ENCODE measurements at regions not wholly inside any gene's neighbourhood (a gene's known extent, or its start where the extent isn't known, plus 50 kb on each side); places are given as distances from the start of the nearest gene placed in this dataset.

GRCh38 chr10:8487346-8487745, 432.9 kb downstream of the GATA3 start:
- H4K20me1 ChIP-seq (ENCODE audit: insufficient read depth), result no peaks in the 10 kb centered on the region
- H3K9me2 ChIP-seq (ENCODE audit: insufficient read depth), result no peaks in the 10 kb centered on the region
- H3K9ac ChIP-seq (ENCODE audit: low read length), result no peak overlapping the region
- H3K79me2 ChIP-seq (ENCODE audit: insufficient read depth, low read length), result no peaks in the 10 kb centered on the region
- DNase-seq (ENCODE audit: low read depth, low spot score) (no peak), ATAC-seq (no peak)
- TF ChIP-seq SIN3A (IDR thresholded peaks at IDR 0.05; ENCODE audit: low read depth) (no peak), CTCF (IDR thresholded peaks at IDR 0.05 in 2 of 3, conservative IDR thresholded peaks at IDR 0.05 in 1 of 3; ENCODE audit: borderline replicate concordance in 1 of 3, insufficient read depth in 1 of 3, low read depth in 2 of 3, low read length in 2 of 3) (no peak), SP1 (IDR thresholded peaks at IDR 0.05; ENCODE audit: low read depth) (no peak), POLR2AphosphoS5 (IDR thresholded peaks at IDR 0.05; ENCODE audit: low read depth, low read length) (no peak)
- no peak overlapping the region for H3K27ac ChIP-seq (ENCODE audit: low read depth, low read length)
- no peak overlapping the region for H3K4me3 ChIP-seq (replicated peaks in 1 of 2; ENCODE audit: low read depth in 1 of 2, low read length in 2 of 2)
- ChIA-PET CTCF (no interaction called here), RAD21 (ENCODE audit: low non-redundant PET in 1 of 2, low total read pairs in 2 of 2, uncharacterized antibody in 2 of 2, unreplicated experiment in 2 of 2) (no interaction called here), POLR2A (no interaction called here)
- H3K4me1 ChIP-seq (ENCODE audit: control insufficient read depth in 1 of 2, insufficient read depth in 2 of 2, low read length in 2 of 2), result no peaks in the 10 kb centered on the region
- no peak overlapping the region for H3K4me2 ChIP-seq (ENCODE audit: low read length)
- no peaks in the 10 kb centered on the region for H3K27me3 ChIP-seq (ENCODE audit: insufficient read depth, low read length)
- peaks cover 3 to 4% of the 10 kb centered on the region in 2 experiments; a peak in 2 of 4 replicates for H3K9me3 ChIP-seq (ENCODE audit: control insufficient read depth in 1 of 2, insufficient read depth in 1 of 2, low read depth in 1 of 2, low read length in 2 of 2)
- H3K36me3 ChIP-seq (ENCODE audit: control insufficient read depth in 1 of 2, insufficient read depth in 2 of 2, low read length in 2 of 2), result no peaks in the 10 kb centered on the region
- no TSS peak for BruUV-seq (replicated peaks)
- intact Hi-C loops (cut with micrococcal nuclease), result no loop called here
- H2AFZ ChIP-seq (ENCODE audit: low read depth, low read length, poor library complexity, severe bottlenecking), result no peak overlapping the region

- no peak for ATAC-seq
- no peak for TF ChIP-seq POLR2A (IDR thresholded peaks at IDR 0.05; ENCODE audit: borderline replicate concordance, extremely low read depth, insufficient read depth, insufficient read length)
- TF ChIP-seq ZFX (IDR thresholded peaks at IDR 0.05), result no peak
- TF ChIP-seq CEBPB (IDR thresholded peaks at IDR 0.05; ENCODE audit: low read depth), result no peak
- no peak for TF ChIP-seq REST (IDR thresholded peaks at IDR 0.05; ENCODE audit: low read depth)
- no peak for TF ChIP-seq EZH2 (IDR thresholded peaks at IDR 0.05)
- no peak for TF ChIP-seq ZNF274 (IDR thresholded peaks at IDR 0.05; ENCODE audit: low read depth, low read length)
- TF ChIP-seq YY1 (IDR thresholded peaks at IDR 0.05; ENCODE audit: extremely low read depth, insufficient replicate concordance, low read depth, low read length), result no peak
- TF ChIP-seq ZBTB33 (IDR thresholded peaks at IDR 0.05; ENCODE audit: extremely low read depth, insufficient replicate concordance, low read length), result no peak
- TF ChIP-seq CBX3 (IDR thresholded peaks at IDR 0.05; ENCODE audit: low read depth), result no peak
- TF ChIP-seq ATF3 (IDR thresholded peaks at IDR 0.05), result no peak
These were observed 434.7 kb downstream of the GATA3 start for GRCh38 chr10:8489232-8489631.

More at GRCh38 chr10:8489232-8489631, 434.7 kb downstream of the GATA3 start:
- Histone ChIP-seq H4K20me1 (ENCODE audit: insufficient read depth) (no peaks in the 10 kb centered on the region), H2AFZ (ENCODE audit: low read depth, low read length, poor library complexity, severe bottlenecking) (no peak overlapping the region), H3K4me2 (ENCODE audit: low read length) (no peak overlapping the region), H3K36me3 (ENCODE audit: control insufficient read depth in 1 of 2, insufficient read depth in 2 of 2, low read length in 2 of 2) (no peaks in the 10 kb centered on the region), H3K27ac (ENCODE audit: low read depth, low read length) (no peak overlapping the region), H3K9me2 (ENCODE audit: insufficient read depth) (no peaks in the 10 kb centered on the region), H3K9ac (ENCODE audit: low read length) (no peak overlapping the region), H3K4me3 (replicated peaks in 1 of 2; ENCODE audit: low read depth in 1 of 2, low read length in 2 of 2) (no peak overlapping the region), H3K79me2 (ENCODE audit: insufficient read depth, low read length) (no peaks in the 10 kb centered on the region), H3K9me3 (ENCODE audit: control insufficient read depth in 1 of 2, insufficient read depth in 1 of 2, low read depth in 1 of 2, low read length in 2 of 2) (peaks cover 3 to 4% of the 10 kb centered on the region in 2 experiments; a peak in 2 of 4 replicates), H3K27me3 (ENCODE audit: insufficient read depth, low read length) (no peaks in the 10 kb centered on the region), H3K4me1 (ENCODE audit: control insufficient read depth in 1 of 2, insufficient read depth in 2 of 2, low read length in 2 of 2) (no peaks in the 10 kb centered on the region)
- no TSS peak for BruUV-seq (replicated peaks)
- RAD21 ChIA-PET (ENCODE audit: low non-redundant PET in 1 of 2, low total read pairs in 2 of 2, uncharacterized antibody in 2 of 2, unreplicated experiment in 2 of 2), result no interaction called here
- intact Hi-C loops (cut with micrococcal nuclease), result no loop called here
- no peak for DNase-seq (ENCODE audit: low read depth, low spot score)
- POLR2A ChIA-PET, result no interaction called here
- CTCF ChIA-PET, result no interaction called here

All from HCT116 (cell line).